Epithelial cell of proximal tubule (primary cell): ENCODE measurements at regions not wholly inside any gene's neighbourhood (a gene's known extent, or its start where the extent isn't known, plus 50 kb on each side); places are given as distances from the start of the nearest gene placed in this dataset.

Source experiments
- DNase-seq: peaks from one replicate; pipeline ENCODE4 v3.0.0-alpha.2; 2011; ENCODE audit warnings: low read depth
- H3K4me3 ChIP-seq: 2 replicates; pipeline ENCODE4 v1.5.1; 2011; ENCODE audit warnings: low read depth, mild to moderate bottlenecking, low read length
- CTCF ChIP-seq: conservative IDR thresholded peaks from 2 replicates; pipeline ENCODE4 v1.5.1; 2012; ENCODE audit warnings: low read depth, mild to moderate bottlenecking, low read length

GRCh38 chr11:116505298-116506262 lies 267.2 kb downstream of the BUD13 start:
- no peak overlapping the region for H3K4me3 ChIP-seq
- TF ChIP-seq CTCF: no peak
- DNase-seq: no peak

- DNase-seq: no peak
- H3K4me3 ChIP-seq: no peak overlapping the region
- TF ChIP-seq CTCF: no peak
These were observed 268.1 kb downstream of the BUD13 start for GRCh38 chr11:116504541-116505297.

- no peak overlapping the region for H3K4me3 ChIP-seq
- DNase-seq: no peak
- TF ChIP-seq CTCF: no peak
These were observed 269.3 kb downstream of the BUD13 start for GRCh38 chr11:116503216-116504160.

- no peak for DNase-seq
- no peak overlapping the region for H3K4me3 ChIP-seq
- TF ChIP-seq CTCF: no peak
These were observed 270.1 kb downstream of the BUD13 start for GRCh38 chr11:116502641-116503061.

GRCh38 chr11:116501728-116502127 lies 271.1 kb downstream of the BUD13 start:
- DNase-seq: no peak
- TF ChIP-seq CTCF: no peak
- no peak overlapping the region for H3K4me3 ChIP-seq

GRCh38 chr11:116500947-116501602 lies 271.7 kb downstream of the BUD13 start:
- H3K4me3 ChIP-seq: no peak overlapping the region
- TF ChIP-seq CTCF: no peak
- DNase-seq: no peak
